Stimulated activated CD8-positive, alpha-beta memory T cell treated with anti-CD3 and anti-CD28 coated beads, Interleukin-15, amount 100 ng/mL, for 4 hours (primary cell): ENCODE measurements at regions not wholly inside any gene's neighbourhood (a gene's known extent, or its start where the extent isn't known, plus 50 kb on each side); places are given as distances from the start of the nearest gene placed in this dataset.

Experiments used
- DNase-seq, 2 donors: peaks; one replicate each; pipeline ENCODE4 v3.0.0-alpha.2; 2020; ENCODE audit warnings: low read depth in 2 of 2

GRCh38 chr22:47659467-47660223 lies 897.2 kb downstream of the TBC1D22A start:
- DNase-seq, result no peak

- no peak for DNase-seq
Measured at GRCh38 chr22:47658182-47658581, 895.7 kb downstream of the TBC1D22A start.

GRCh38 chr22:47657224-47657623 lies 894.8 kb downstream of the TBC1D22A start:
- DNase-seq, result no peak

- no peak for DNase-seq
Measured at GRCh38 chr22:47656806-47657205, 894.4 kb downstream of the TBC1D22A start.

- no peak for DNase-seq
Measured at GRCh38 chr22:47655930-47656329, 893.5 kb downstream of the TBC1D22A start.

GRCh38 chr22:47654922-47655491 lies 892.6 kb downstream of the TBC1D22A start:
- DNase-seq, result no peak

GRCh38 chr22:47653921-47654320 lies 891.5 kb downstream of the TBC1D22A start:
- no peak for DNase-seq

GRCh38 chr22:47651216-47651987 lies 889.0 kb downstream of the TBC1D22A start:
- no peak for DNase-seq

- no peak for DNase-seq
Measured at GRCh38 chr22:47647720-47648119, 885.3 kb downstream of the TBC1D22A start.

GRCh38 chr22:47647181-47647580 lies 884.7 kb downstream of the TBC1D22A start:
- DNase-seq, result no peak

- DNase-seq, result no peak
Measured at GRCh38 chr22:47645923-47646322, 883.5 kb downstream of the TBC1D22A start.

- no peak for DNase-seq
Measured at GRCh38 chr22:47645450-47645914, 883.0 kb downstream of the TBC1D22A start.

- DNase-seq, result no peak
Measured at GRCh38 chr22:47634347-47634746, 871.9 kb downstream of the TBC1D22A start.

GRCh38 chr22:47633111-47633510 lies 870.7 kb downstream of the TBC1D22A start:
- DNase-seq, result no peak

GRCh38 chr22:47632701-47633100 lies 870.3 kb downstream of the TBC1D22A start:
- DNase-seq, result no peak

- no peak for DNase-seq
Measured at GRCh38 chr22:47631571-47632102, 869.2 kb downstream of the TBC1D22A start.

- DNase-seq, result no peak
Measured at GRCh38 chr22:47630741-47631534, 868.5 kb downstream of the TBC1D22A start.

- DNase-seq, result no peak
Measured at GRCh38 chr22:47629791-47630655, 867.6 kb downstream of the TBC1D22A start.

- DNase-seq, result no peak
Measured at GRCh38 chr22:47629273-47629711, 866.8 kb downstream of the TBC1D22A start.

GRCh38 chr22:47628477-47629272 lies 866.2 kb downstream of the TBC1D22A start:
- no peak for DNase-seq
